GM18858 (cell line): ENCODE measurements at regions not wholly inside any gene's neighbourhood (a gene's known extent, or its start where the extent isn't known, plus 50 kb on each side); places are given as distances from the start of the nearest gene placed in this dataset.
"Not testable (repeated sequence)": the region's sequence is repeated elsewhere in the genome, so short reads cannot be mapped to it uniquely, and the experiment has no call there.

Experiments
- ATAC-seq: cut with Tn5 transposase; IDR thresholded peaks from one replicate; pipeline ENCODE4 v1.9.1; 2021; ENCODE audit not compliant: unreplicated experiment

DNA sequence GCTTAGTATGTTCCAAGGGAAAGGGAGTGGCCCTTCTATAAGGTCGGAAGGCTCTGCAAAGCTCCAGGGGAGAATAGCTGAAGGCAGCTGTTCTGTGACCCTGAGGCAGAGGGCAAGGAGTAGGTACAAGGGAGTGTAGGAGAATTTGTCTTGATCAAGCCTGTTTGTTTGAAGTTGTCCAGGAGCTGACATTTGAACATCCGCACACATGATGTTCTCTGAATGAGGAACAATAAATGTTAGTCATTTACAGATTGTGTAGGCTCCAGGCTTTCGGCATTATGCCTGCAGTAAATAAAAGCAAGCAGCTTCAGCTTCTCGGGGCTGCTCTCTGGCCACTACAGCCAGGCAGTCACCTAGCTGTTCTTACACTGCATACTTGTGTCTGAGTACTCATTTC is 52.7 kb downstream of the CTAGE6 start:
- not testable (repeated sequence) for ATAC-seq

DNA sequence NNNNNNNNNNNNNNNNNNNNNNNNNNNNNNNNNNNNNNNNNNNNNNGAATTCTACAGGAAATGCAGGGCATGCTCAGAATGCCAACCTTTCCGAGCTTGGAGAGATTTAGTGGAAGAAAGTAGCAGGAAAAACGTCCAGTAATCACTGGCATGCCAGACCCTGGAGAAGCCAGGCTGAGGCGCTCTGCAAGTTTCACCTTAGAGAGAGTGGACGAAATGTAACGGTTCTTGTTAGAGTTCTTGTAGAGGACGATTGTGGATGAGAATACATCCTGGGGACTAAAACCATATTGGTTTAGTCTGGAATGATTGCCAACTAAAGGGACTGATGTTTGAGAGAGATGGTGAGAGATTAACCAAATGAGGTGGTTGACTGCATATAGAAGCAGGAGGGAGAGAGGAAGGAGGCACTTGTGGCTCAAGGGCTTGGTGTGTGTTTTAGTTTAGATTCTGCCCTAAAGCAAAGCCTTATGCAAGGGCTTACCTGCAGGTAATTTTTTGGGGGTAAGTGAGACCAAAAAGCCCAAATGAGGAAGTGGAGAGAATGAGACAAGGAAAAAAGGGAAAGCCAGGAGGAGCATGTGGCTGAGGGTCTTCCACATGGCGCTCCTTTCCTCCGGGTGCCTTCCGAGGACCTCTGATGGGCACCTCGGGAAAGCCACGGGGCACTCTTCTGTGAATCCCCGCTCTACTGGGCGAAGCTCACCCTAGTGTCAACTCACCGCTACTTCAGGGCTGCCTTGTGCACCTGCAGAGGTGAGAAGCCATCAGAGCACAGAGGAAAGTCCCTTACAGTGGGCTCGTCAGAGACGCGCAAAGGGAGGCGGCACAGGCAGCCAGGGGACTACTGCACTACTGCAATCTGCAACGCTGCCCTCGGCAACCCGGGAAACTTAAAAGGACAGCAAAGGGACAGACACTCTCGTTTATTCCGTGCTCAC is 56.5 kb downstream of the CTAGE6 start:
- ATAC-seq, result peak; percentile 99
